HUDEP-2 (cell line): ENCODE measurements at regions not wholly inside any gene's neighbourhood (a gene's known extent, or its start where the extent isn't known, plus 50 kb on each side); places are given as distances from the start of the nearest gene placed in this dataset.

Experiments
- DNase-seq, 76 experiments: peaks; one replicate each; lab custom pipeline; 2025; ENCODE audit not compliant: unreplicated experiment in 76 of 76; lab: John Stamatoyannopoulos, UW

- no peak for DNase-seq
Measured at GRCh38 chr2:234771176-234771575, 180.6 kb upstream of the SH3BP4 start.

- no peak for DNase-seq
Measured at GRCh38 chr2:234770715-234771141, 181.1 kb upstream of the SH3BP4 start.

GRCh38 chr2:234770031-234770506 is 181.7 kb upstream of the SH3BP4 start:
- no peak for DNase-seq

GRCh38 chr2:234768608-234769196 is 183.1 kb upstream of the SH3BP4 start:
- DNase-seq: no peak

- DNase-seq: no peak
Measured at GRCh38 chr2:234765279-234765678, 186.5 kb upstream of the SH3BP4 start.

GRCh38 chr2:234764372-234764771 is 187.4 kb upstream of the SH3BP4 start:
- no peak for DNase-seq

- no peak for DNase-seq
Measured at GRCh38 chr2:234763002-234763873, 188.6 kb upstream of the SH3BP4 start.

GRCh38 chr2:234761910-234762309 is 189.9 kb upstream of the SH3BP4 start:
- no peak for DNase-seq

- DNase-seq: no peak
Measured at GRCh38 chr2:234754126-234754525, 197.7 kb upstream of the SH3BP4 start.

- DNase-seq: no peak
Measured at GRCh38 chr2:234753701-234754100, 198.1 kb upstream of the SH3BP4 start.

- no peak for DNase-seq
Measured at GRCh38 chr2:234752966-234753365, 198.9 kb upstream of the SH3BP4 start.

GRCh38 chr2:234751275-234751973 is 200.4 kb upstream of the SH3BP4 start:
- DNase-seq: no peak

GRCh38 chr2:234747833-234748559 is 203.8 kb upstream of the SH3BP4 start:
- no peak for DNase-seq

GRCh38 chr2:234747032-234747431 is 204.8 kb upstream of the SH3BP4 start:
- DNase-seq: no peak

GRCh38 chr2:234745347-234745746 is 206.5 kb upstream of the SH3BP4 start:
- DNase-seq: no peak

GRCh38 chr2:234741976-234742375 is 209.8 kb upstream of the SH3BP4 start:
- no peak for DNase-seq

- DNase-seq: no peak
Measured at GRCh38 chr2:234739061-234739460, 212.8 kb upstream of the SH3BP4 start.

GRCh38 chr2:234735829-234736228 is 216.0 kb upstream of the SH3BP4 start:
- DNase-seq: no peak

GRCh38 chr2:234733795-234734600 is 217.8 kb upstream of the SH3BP4 start:
- DNase-seq: no peak

GRCh38 chr2:234733093-234733489 is 218.7 kb upstream of the SH3BP4 start:
- DNase-seq: no peak
